HEK293 (cell line): ENCODE measurements at regions not wholly inside any gene's neighbourhood (a gene's known extent, or its start where the extent isn't known, plus 50 kb on each side); places are given as distances from the start of the nearest gene placed in this dataset.

Source experiments
- SCRT2 ChIP-seq: fragments of 450-650 bp; formaldehyde crosslinking; IDR thresholded peaks from 2 replicates; pipeline ENCODE4 v1.5.1; 2016; ENCODE audit warnings: missing biosample characterization, missing genetic modification characterization
- ZBTB20 ChIP-seq: fragments of 450-650 bp; formaldehyde crosslinking; IDR thresholded peaks from 2 replicates; pipeline ENCODE4 v1.5.1; 2016; ENCODE audit warnings: missing biosample characterization, missing genetic modification characterization
- ZEB2 ChIP-seq: fragments of 450-650 bp; formaldehyde crosslinking; IDR thresholded peaks from 2 replicates; pipeline ENCODE4 v1.5.1; 2016; ENCODE audit warnings: missing biosample characterization, missing genetic modification characterization
- ZNF214 ChIP-seq: fragments of 450-650 bp; formaldehyde crosslinking; IDR thresholded peaks from 2 replicates; pipeline ENCODE4 v1.5.1; 2017; ENCODE audit warnings: missing biosample characterization, mild to moderate bottlenecking, missing genetic modification characterization, borderline replicate concordance
- ZNF768 ChIP-seq: fragments of 450-650 bp; formaldehyde crosslinking; IDR thresholded peaks from 2 replicates; pipeline ENCODE4 v1.5.1; 2018; ENCODE audit warnings: missing biosample characterization, mild to moderate bottlenecking, missing genetic modification characterization
- TF ChIP-seq, protein P1 (sequence below): sonication (generic); formaldehyde crosslinking; IDR thresholded peaks from 2 replicates; pipeline ENCODE4 v1.8.1; 2022; ENCODE audit warnings: mild to moderate bottlenecking, moderate library complexity, missing genetic modification reagents
- TF ChIP-seq, protein P2 (sequence below): fragments of 450-650 bp; formaldehyde crosslinking; IDR thresholded peaks from 2 replicates; pipeline ENCODE4 v1.5.1; 2016; ENCODE audit warnings: missing biosample characterization, missing genetic modification characterization
- TF ChIP-seq, protein P3 (sequence below): fragments of 450-650 bp; formaldehyde crosslinking; IDR thresholded peaks from 2 replicates; pipeline ENCODE4 v1.5.1; 2016; ENCODE audit warnings: missing biosample characterization, missing genetic modification characterization

DNA sequence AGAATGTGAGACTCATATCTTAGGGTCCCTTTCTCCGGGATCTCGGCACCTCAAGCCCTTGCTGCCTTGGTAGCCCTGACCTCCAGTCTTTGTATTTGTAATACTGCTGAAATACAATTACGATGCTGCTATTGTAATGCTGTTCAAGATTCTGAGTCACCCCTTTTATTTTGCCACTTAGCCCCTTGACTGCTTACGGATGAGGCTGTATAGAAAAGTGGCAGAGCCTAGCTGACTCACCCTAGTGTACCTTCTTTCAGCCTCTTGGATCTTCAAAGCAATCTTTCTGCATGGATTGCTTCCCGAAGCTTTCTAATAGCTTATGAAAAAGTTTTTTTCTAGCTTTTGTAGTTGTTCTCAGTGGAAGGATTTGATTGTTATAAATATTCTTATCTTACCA lies 187.9 kb downstream of the KCNJ2 start:
- TF ChIP-seq, protein P1, sequence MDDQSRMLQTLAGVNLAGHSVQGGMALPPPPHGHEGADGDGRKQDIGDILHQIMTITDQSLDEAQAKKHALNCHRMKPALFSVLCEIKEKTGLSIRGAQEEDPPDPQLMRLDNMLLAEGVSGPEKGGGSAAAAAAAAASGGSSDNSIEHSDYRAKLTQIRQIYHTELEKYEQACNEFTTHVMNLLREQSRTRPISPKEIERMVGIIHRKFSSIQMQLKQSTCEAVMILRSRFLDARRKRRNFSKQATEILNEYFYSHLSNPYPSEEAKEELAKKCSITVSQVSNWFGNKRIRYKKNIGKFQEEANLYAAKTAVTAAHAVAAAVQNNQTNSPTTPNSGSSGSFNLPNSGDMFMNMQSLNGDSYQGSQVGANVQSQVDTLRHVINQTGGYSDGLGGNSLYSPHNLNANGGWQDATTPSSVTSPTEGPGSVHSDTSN (CRISPR knock-in tag): no peak
- TF ChIP-seq, protein P2, sequence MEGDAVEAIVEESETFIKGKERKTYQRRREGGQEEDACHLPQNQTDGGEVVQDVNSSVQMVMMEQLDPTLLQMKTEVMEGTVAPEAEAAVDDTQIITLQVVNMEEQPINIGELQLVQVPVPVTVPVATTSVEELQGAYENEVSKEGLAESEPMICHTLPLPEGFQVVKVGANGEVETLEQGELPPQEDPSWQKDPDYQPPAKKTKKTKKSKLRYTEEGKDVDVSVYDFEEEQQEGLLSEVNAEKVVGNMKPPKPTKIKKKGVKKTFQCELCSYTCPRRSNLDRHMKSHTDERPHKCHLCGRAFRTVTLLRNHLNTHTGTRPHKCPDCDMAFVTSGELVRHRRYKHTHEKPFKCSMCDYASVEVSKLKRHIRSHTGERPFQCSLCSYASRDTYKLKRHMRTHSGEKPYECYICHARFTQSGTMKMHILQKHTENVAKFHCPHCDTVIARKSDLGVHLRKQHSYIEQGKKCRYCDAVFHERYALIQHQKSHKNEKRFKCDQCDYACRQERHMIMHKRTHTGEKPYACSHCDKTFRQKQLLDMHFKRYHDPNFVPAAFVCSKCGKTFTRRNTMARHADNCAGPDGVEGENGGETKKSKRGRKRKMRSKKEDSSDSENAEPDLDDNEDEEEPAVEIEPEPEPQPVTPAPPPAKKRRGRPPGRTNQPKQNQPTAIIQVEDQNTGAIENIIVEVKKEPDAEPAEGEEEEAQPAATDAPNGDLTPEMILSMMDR (tag by site-specific recombination): no peak
- no peak for TF ChIP-seq ZNF214 (tag by site-specific recombination)
- no peak for TF ChIP-seq ZNF768 (tag by site-specific recombination)
- no peak for TF ChIP-seq SCRT2 (tag by site-specific recombination)
- TF ChIP-seq, protein P3, sequence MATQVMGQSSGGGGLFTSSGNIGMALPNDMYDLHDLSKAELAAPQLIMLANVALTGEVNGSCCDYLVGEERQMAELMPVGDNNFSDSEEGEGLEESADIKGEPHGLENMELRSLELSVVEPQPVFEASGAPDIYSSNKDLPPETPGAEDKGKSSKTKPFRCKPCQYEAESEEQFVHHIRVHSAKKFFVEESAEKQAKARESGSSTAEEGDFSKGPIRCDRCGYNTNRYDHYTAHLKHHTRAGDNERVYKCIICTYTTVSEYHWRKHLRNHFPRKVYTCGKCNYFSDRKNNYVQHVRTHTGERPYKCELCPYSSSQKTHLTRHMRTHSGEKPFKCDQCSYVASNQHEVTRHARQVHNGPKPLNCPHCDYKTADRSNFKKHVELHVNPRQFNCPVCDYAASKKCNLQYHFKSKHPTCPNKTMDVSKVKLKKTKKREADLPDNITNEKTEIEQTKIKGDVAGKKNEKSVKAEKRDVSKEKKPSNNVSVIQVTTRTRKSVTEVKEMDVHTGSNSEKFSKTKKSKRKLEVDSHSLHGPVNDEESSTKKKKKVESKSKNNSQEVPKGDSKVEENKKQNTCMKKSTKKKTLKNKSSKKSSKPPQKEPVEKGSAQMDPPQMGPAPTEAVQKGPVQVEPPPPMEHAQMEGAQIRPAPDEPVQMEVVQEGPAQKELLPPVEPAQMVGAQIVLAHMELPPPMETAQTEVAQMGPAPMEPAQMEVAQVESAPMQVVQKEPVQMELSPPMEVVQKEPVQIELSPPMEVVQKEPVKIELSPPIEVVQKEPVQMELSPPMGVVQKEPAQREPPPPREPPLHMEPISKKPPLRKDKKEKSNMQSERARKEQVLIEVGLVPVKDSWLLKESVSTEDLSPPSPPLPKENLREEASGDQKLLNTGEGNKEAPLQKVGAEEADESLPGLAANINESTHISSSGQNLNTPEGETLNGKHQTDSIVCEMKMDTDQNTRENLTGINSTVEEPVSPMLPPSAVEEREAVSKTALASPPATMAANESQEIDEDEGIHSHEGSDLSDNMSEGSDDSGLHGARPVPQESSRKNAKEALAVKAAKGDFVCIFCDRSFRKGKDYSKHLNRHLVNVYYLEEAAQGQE (tag by site-specific recombination): no peak
- TF ChIP-seq ZEB2 (tag by site-specific recombination): no peak
- TF ChIP-seq ZBTB20 (tag by site-specific recombination): no peak
